Panc1 (cell line): ENCODE measurements at regions not wholly inside any gene's neighbourhood (a gene's known extent, or its start where the extent isn't known, plus 50 kb on each side); places are given as distances from the start of the nearest gene placed in this dataset.

Experiments used
- ATAC-seq: fragments of 200-7000 bp; cut with Tn5 transposase; 2 replicates; pipeline ENCODE4 v1.9.1; 2020; ENCODE audit warnings: mild to moderate bottlenecking, moderate library complexity
- BruUV-seq: library from RNA; stranded (reverse); fragments of 400-500 nt; replicated peaks from 2 replicates; lab custom pipeline; 2021; lab: Mats Ljungman, UMichigan
- CTCF ChIA-PET: fragments of 300-600 bp; sonication (Branson Sonifier 250); formaldehyde crosslinking; loops from one replicate; lab custom pipeline; 2022; ENCODE audit warnings: antibody characterized with exemption; lab: Charles Lee
- POLR2A ChIA-PET: fragments of 300-600 bp; sonication (Branson Sonifier 250); formaldehyde crosslinking; loops from one replicate; lab custom pipeline; 2022; ENCODE audit warnings: antibody characterized with exemption; lab: Charles Lee
- DNase-seq: peaks from one replicate; pipeline ENCODE4 v3.0.0-alpha.2; 2010; ENCODE audit warnings: low read depth, low spot score
- H3K27ac ChIP-seq: 2 replicates; pipeline ENCODE4 v1.5.1; 2011; ENCODE audit warnings: mild to moderate bottlenecking, low read length, inconsistent platforms
- H3K27me3 ChIP-seq: fragments of 200-500 bp; sonication (Bioruptor generic); 2 replicates; pipeline ENCODE4 v1.6.0; 2014; ENCODE audit warnings: low read length, inconsistent platforms; ENCODE audit not compliant: control insufficient read depth, insufficient read depth
- H3K36me3 ChIP-seq: fragments of 200-500 bp; sonication (Bioruptor generic); 2 replicates; pipeline ENCODE4 v1.5.1; 2014; ENCODE audit warnings: inconsistent platforms, mild to moderate bottlenecking, low read length, moderate library complexity; ENCODE audit not compliant: control insufficient read depth, insufficient read depth
- H3K4me1 ChIP-seq: 2 replicates; pipeline ENCODE4 v1.5.1; 2011; ENCODE audit warnings: inconsistent platforms, mild to moderate bottlenecking, low read length, moderate library complexity; ENCODE audit not compliant: control insufficient read depth, insufficient read depth
- H3K4me3 ChIP-seq, 2 experiments: 2 replicates each; pipeline ENCODE4 v1.5.1; 2011 to 2012; ENCODE audit warnings: low read depth in 2 of 2, low read length in 2 of 2, mild to moderate bottlenecking in 2 of 2, inconsistent platforms in 1 of 2, moderate library complexity in 1 of 2
- H3K9me3 ChIP-seq: fragments of 200-500 bp; sonication (Bioruptor generic); 2 replicates; pipeline ENCODE4 v1.5.1; 2014; ENCODE audit warnings: low read depth, mild to moderate bottlenecking, inconsistent platforms, low read length, moderate library complexity; ENCODE audit not compliant: control insufficient read depth, insufficient read depth
- CTCF ChIP-seq: fragments of 450-650 bp; IDR thresholded peaks from 2 replicates; pipeline ENCODE4 v1.5.1; 2017; ENCODE audit warnings: mild to moderate bottlenecking
- POLR2AphosphoS5 ChIP-seq: IDR thresholded peaks from 2 replicates; pipeline ENCODE4 v1.6.1; 2012; ENCODE audit warnings: mild to moderate bottlenecking, low read depth, low read length, moderate library complexity
- REST ChIP-seq, 2 experiments: IDR thresholded peaks; 2 replicates each; pipeline ENCODE4 v1.6.1; 2011 to 2012; ENCODE audit warnings: low read depth in 2 of 2, control low read depth in 1 of 2, low read length in 1 of 2, mild to moderate bottlenecking in 1 of 2, moderate library complexity in 1 of 2; ENCODE audit not compliant: insufficient read depth in 1 of 2
- SIN3A ChIP-seq: IDR thresholded peaks from 2 replicates; pipeline ENCODE4 v1.6.1; 2012; ENCODE audit warnings: low read depth, mild to moderate bottlenecking, low read length, moderate library complexity, borderline replicate concordance; ENCODE audit not compliant: insufficient read depth
- TCF7L2 ChIP-seq: IDR thresholded peaks from 2 replicates; pipeline ENCODE4 v1.6.1; 2011; ENCODE audit warnings: mild to moderate bottlenecking, low read depth, low read length, inconsistent platforms
- in situ Hi-C: cut with HindIII; loops from 2 replicates; pipeline ENCODE4 v1.10.0; 2016; ENCODE audit warnings: low sequenced_read_pairs, low pct_unique_long_range_greater_than_20kb
- intact Hi-C: fragments of 100-400 bp; cut with micrococcal nuclease; formaldehyde crosslinking; loops from one replicate; pipeline ENCODE4 v1.10.0; 2022; ENCODE audit not compliant: unreplicated experiment

- no peak overlapping the region for H3K27ac ChIP-seq
- no peaks in the 10 kb centered on the region for H3K27me3 ChIP-seq
- no peaks in the 10 kb centered on the region for H3K4me1 ChIP-seq
- intact Hi-C loops (no loop called here), in situ Hi-C loops (no loop called here)
- H3K4me3 ChIP-seq = no peak overlapping the region
- no peak for TF ChIP-seq REST (IDR thresholded peaks at IDR 0.05; ENCODE audit: insufficient read depth in 1 of 2, low read depth in 2 of 2, low read length in 1 of 2)
- TF ChIP-seq TCF7L2 = no peak
- TF ChIP-seq POLR2AphosphoS5 = no peak
- no peak for TF ChIP-seq SIN3A
- TF ChIP-seq CTCF = no peak
- no peaks in the 10 kb centered on the region for H3K9me3 ChIP-seq
- ATAC-seq (no peak), DNase-seq (no peak)
- H3K36me3 ChIP-seq = no peaks in the 10 kb centered on the region
- no TSS peak for BruUV-seq
- ChIA-PET POLR2A (no interaction called here), CTCF (no interaction called here)
Observed at GRCh38 chr5:53178830-53179229, 69.3 kb upstream of the MOCS2 start.

- in situ Hi-C loops (no loop called here), intact Hi-C loops (no loop called here)
- no peak for DNase-seq
- POLR2A ChIA-PET = no interaction called here
- Histone ChIP-seq H3K27me3 (no peaks in the 10 kb centered on the region), H3K4me1 (no peaks in the 10 kb centered on the region), H3K9me3 (no peaks in the 10 kb centered on the region), H3K27ac (no peak overlapping the region), H3K4me3 (no peak overlapping the region), H3K36me3 (no peaks in the 10 kb centered on the region)
- CTCF ChIA-PET = no interaction called here
- BruUV-seq = no TSS peak
- TF ChIP-seq REST (IDR thresholded peaks at IDR 0.05; ENCODE audit: insufficient read depth in 1 of 2, low read depth in 2 of 2, low read length in 1 of 2) (no peak), TCF7L2 (no peak), SIN3A (no peak), CTCF (no peak), POLR2AphosphoS5 (no peak)
- no peak for ATAC-seq
Observed at GRCh38 chr5:53179691-53180090, 70.1 kb upstream of the MOCS2 start.
